ENCODE measurements at regions not wholly inside any gene's neighbourhood (a gene's known extent, or its start where the extent isn't known, plus 50 kb on each side); places are given as distances from the start of the nearest gene placed in this dataset.

DNA sequence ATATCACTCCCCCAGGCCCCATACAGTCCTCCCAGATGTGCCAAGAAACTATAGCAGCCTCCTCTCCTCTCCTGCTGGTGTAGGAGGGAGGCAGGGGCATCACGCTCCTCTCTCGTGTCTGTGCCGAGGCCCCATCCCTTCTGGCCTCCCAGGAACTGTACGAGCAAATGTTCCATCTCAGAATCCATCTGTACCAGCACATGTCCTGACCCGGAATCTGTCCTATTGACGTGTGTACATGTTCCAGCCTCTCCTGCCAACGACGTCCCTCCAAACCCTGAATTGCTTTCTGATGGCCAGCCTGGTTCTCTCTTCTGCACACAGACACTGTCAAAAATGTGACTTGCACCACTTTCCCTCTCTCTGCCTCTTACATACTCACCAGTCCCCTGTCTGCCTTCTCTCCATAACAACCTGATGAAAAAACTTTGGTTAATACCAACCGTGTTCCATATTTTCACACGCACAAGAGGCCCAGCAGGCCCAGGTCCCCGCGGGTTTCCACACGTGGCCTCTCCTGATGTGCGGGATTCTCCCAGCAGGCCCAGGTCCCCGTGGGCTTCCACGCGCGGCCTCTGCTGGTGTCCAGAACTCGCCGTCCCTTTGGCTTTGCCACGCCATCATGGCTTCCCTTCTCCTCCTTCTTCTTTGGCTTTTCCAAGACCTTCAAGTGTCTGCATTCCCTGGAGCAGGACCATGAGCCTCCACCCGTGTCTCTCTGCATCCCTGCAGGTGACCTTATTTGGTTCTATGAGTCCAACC, 125.2 kb upstream of the THBS2 start:
- WGBS = 91% methylated on average over 22 of the region's 22 CpGs
- intact Hi-C loops (cut with DNase I) = no loop called here
- ATAC-seq = no peak

DNA sequence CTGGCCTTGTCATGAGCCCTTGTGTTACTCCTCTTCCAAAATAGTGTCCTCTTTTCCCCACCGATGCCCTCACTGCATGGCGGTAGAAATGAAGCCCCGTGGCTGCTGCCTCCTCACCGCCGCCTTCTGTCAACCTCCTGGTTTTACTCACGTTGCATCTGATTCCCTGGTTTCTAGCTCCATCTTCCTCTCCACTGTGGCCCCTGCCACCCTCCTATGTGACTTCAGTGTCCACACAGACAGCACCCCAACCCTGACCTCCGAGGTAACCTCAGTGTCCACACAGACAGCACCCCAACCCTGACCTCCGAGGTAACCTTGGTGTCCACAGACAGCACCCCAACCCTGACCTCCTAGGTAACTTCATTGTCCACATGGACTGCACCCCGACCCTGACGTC, 122.8 kb upstream of the THBS2 start:
- intact Hi-C loops (cut with DNase I) = no loop called here
- DNase-seq = no peak
- WGBS = 94% methylated on average over 10 of the region's 10 CpGs

More for the DNA sequence above, 125.2 kb upstream of the THBS2 start:
- Histone ChIP-seq H3K4me1 (ENCODE audit: control insufficient read depth, insufficient read depth, low read length) (no peaks in the 10 kb centered on the region), H3K4me3 (ENCODE audit: low read length) (no peak overlapping the region), H3K9me3 (ENCODE audit: control insufficient read depth, low read length) (no peaks in the 10 kb centered on the region), H3K27me3 (ENCODE audit: control insufficient read depth, insufficient read depth) (no peaks in the 10 kb centered on the region), H3K27ac (ENCODE audit: low read length) (no peak overlapping the region)
- DNase-seq = no peak

DNA sequence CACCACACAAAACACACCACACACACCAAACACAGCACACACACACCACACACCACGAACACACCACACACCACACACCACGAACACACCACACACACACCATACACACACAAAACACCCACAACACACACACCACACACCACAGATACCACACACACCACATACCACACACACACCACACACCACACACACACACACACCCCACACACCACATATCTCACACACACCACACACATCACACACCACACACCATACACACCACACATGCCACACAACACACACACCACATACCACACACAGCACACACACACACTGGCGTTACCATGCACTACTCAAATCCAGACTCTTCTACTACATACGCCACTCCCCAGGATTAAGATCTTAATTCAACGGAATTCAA, 118.9 kb upstream of the THBS2 start:
- no peak for DNase-seq
- 76% methylated on average over 5 of the region's 5 CpGs for WGBS

More for the DNA sequence above, 122.8 kb upstream of the THBS2 start:
- Histone ChIP-seq H3K4me3 (ENCODE audit: low read length) (no peak overlapping the region), H3K27me3 (ENCODE audit: control insufficient read depth, insufficient read depth) (no peaks in the 10 kb centered on the region), H3K4me1 (ENCODE audit: control insufficient read depth, insufficient read depth, low read length) (no peaks in the 10 kb centered on the region), H3K9me3 (ENCODE audit: control insufficient read depth, low read length) (no peaks in the 10 kb centered on the region), H3K27ac (ENCODE audit: low read length) (no peak overlapping the region)
- ATAC-seq = no peak

DNA sequence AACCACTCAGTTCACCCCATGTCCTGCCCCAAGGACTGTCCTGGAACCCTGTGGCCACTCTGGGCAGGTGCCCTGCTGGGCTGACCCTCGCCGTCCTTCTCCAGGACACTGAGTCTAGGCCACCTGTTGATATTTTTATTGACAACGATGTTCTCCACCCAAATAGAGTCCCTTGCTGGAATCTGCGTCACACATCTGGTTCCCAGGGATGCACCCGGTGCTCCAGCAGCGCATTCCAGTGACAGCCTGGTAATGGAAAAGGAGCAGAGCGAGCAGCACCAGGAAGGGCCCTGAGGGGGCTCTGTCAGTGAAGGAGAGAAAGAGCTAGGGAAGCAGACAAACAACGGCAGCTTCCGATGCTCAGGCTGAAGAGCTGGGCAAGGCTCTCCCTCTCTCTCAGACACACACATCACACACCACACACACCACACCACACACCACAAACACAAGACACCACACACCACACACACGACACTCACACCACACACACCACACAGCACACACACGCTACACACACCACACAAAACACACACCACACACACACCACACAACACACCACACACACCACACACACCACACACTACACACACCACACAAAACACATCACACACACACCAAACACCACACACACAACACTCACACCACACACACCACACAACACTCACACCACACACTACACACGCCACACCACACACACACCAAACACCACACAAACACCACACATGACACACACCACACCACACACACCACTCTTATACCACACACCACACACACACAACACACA, 117.9 kb upstream of the THBS2 start:
- intact Hi-C loops (cut with DNase I) = no loop called here
- no peaks in the 10 kb centered on the region for H3K27me3 ChIP-seq (ENCODE audit: control insufficient read depth, insufficient read depth)
- no peaks in the 10 kb centered on the region for H3K4me1 ChIP-seq (ENCODE audit: control insufficient read depth, insufficient read depth, low read length)
- no peaks in the 10 kb centered on the region for H3K9me3 ChIP-seq (ENCODE audit: control insufficient read depth, low read length)
- ATAC-seq (no peak), DNase-seq (no peak)
- H3K4me3 ChIP-seq (ENCODE audit: low read length) = no peak overlapping the region
- no peak overlapping the region for H3K27ac ChIP-seq (ENCODE audit: low read length)
- 66% methylated on average over 12 of the region's 12 CpGs for WGBS

More for the DNA sequence above, 118.9 kb upstream of the THBS2 start:
- H3K4me1 ChIP-seq (ENCODE audit: control insufficient read depth, insufficient read depth, low read length) = no peaks in the 10 kb centered on the region
- no peak overlapping the region for H3K27ac ChIP-seq (ENCODE audit: low read length)
- H3K27me3 ChIP-seq (ENCODE audit: control insufficient read depth, insufficient read depth) = no peaks in the 10 kb centered on the region
- no peak for ATAC-seq
- intact Hi-C loops (cut with DNase I) = no loop called here
- no peaks in the 10 kb centered on the region for H3K9me3 ChIP-seq (ENCODE audit: control insufficient read depth, low read length)
- H3K4me3 ChIP-seq (ENCODE audit: low read length) = no peak overlapping the region

DNA sequence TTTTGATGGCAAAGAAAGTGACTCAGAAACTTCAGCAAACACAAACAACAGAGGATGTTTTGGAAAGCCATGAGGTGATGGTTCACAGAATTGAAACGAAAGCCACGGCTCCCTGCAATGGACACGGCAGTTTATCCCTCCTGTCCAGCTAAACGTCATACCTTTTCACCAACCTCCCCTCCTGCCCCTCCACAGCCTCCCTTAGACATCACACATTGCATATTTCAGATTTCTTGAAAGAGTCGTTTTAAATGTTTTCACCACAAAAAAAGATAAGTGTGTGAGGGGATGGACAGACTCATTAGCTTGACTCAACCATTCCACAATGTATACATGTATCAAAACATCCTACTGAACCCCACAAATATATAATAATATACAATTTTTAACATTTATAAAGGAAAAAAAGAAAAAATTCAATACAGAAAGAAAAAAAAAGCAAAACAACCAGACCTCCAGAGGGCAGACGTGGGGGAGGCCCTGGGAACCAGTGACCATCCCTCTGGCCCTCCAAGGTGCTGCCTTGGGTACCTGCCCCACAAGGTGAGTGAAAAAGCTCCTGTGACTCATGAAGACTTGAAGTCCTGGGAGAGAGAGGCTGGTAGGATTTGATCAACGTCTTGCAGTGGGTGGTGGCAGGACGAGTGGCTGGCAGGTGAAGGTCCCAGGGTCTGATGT, 117.2 kb upstream of the THBS2 start:
- 64% methylated on average over 8 of the region's 8 CpGs for WGBS
- no peak for DNase-seq
- no peak for ATAC-seq
- Histone ChIP-seq H3K4me1 (ENCODE audit: control insufficient read depth, insufficient read depth, low read length) (no peaks in the 10 kb centered on the region), H3K4me3 (ENCODE audit: low read length) (no peak overlapping the region), H3K27me3 (ENCODE audit: control insufficient read depth, insufficient read depth) (no peaks in the 10 kb centered on the region), H3K27ac (ENCODE audit: low read length) (no peak overlapping the region), H3K9me3 (ENCODE audit: control insufficient read depth, low read length) (no peaks in the 10 kb centered on the region)
- intact Hi-C loops (cut with DNase I) = no loop called here

DNA sequence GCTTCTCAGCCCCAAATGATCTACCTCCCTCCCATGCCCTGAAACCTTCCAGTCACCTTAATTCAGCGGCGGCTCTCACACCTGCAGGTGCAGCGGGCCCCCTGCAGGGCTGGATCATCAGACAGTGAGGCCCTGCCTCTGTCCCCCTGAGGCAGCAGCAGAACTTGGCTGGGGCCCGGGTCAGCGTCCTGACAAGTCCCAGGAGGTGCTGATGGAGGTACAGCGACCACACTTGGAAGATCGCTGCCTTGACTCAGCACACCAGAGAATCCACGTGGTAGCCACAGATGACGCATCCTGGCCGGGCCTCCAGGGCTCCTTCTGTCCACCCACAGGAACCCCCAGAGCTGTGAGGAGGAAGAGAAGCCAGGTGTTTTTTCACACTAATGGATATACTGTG, 116.4 kb upstream of the THBS2 start:
- Histone ChIP-seq H3K27me3 (ENCODE audit: control insufficient read depth, insufficient read depth) (no peaks in the 10 kb centered on the region), H3K4me3 (ENCODE audit: low read length) (no peak overlapping the region), H3K9me3 (ENCODE audit: control insufficient read depth, low read length) (no peaks in the 10 kb centered on the region), H3K27ac (ENCODE audit: low read length) (no peak overlapping the region), H3K4me1 (ENCODE audit: control insufficient read depth, insufficient read depth, low read length) (no peaks in the 10 kb centered on the region)
- intact Hi-C loops (cut with DNase I) = no loop called here
- DNase-seq (no peak), ATAC-seq (no peak)
- 72% methylated on average over 10 of the region's 10 CpGs for WGBS

DNA sequence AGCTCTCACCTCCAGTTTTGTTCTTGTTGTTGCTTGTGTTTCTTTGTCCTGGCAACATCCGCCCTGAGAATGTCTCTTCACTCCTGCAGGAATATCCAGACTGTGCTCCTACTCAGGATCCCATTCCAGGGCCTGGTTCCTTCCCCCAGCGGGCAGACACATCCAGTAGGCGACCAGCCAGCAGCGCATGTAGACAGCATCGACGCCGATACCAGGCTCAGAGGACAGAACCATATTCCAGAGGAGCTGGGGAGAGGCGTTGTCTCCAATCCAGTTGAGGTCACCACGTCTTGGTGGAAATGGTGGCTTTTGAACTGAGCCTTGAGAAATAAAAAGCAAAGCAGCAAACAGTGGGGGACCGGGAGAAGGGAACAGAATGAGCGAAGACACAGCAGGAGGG, 114.6 kb upstream of the THBS2 start:
- H3K4me3 ChIP-seq (ENCODE audit: low read length) = no peak overlapping the region
- H3K27ac ChIP-seq (ENCODE audit: low read length) = no peak overlapping the region
- H3K9me3 ChIP-seq (ENCODE audit: control insufficient read depth, low read length) = no peaks in the 10 kb centered on the region
- ATAC-seq (no peak), DNase-seq (no peak)
- WGBS = 92% methylated on average over 11 of the region's 11 CpGs
- no peaks in the 10 kb centered on the region for H3K4me1 ChIP-seq (ENCODE audit: control insufficient read depth, insufficient read depth, low read length)
- H3K27me3 ChIP-seq (ENCODE audit: control insufficient read depth, insufficient read depth) = no peaks in the 10 kb centered on the region
- intact Hi-C loops (cut with DNase I) = no loop called here

DNA sequence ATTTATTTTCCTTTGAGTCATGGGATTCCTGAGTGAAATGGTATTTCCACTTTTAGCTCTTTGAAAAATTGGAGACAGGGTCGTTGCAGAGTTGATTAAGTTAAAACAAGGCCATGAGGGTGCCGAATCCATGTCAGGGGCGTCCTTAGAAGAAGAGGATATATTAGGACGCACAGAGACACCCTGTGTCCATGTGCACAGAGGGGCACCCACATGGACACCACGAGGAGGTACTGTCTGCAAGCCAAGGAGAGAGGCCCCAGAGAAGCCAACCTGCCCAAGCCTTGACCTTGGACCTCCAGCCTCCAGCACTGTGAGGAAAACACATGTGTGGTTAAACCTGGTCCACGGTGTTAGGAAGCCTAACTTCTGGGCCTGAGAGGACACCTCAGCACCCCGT, 113.9 kb upstream of the THBS2 start:
- 87% methylated on average over 7 of the region's 7 CpGs for WGBS
- no peaks in the 10 kb centered on the region for H3K4me1 ChIP-seq (ENCODE audit: control insufficient read depth, insufficient read depth, low read length)
- DNase-seq (no peak), ATAC-seq (no peak)
- H3K9me3 ChIP-seq (ENCODE audit: control insufficient read depth, low read length) = no peaks in the 10 kb centered on the region
- H3K27ac ChIP-seq (ENCODE audit: low read length) = no peak overlapping the region
- intact Hi-C loops (cut with DNase I) = no loop called here
- H3K4me3 ChIP-seq (ENCODE audit: low read length) = no peak overlapping the region
- no peaks in the 10 kb centered on the region for H3K27me3 ChIP-seq (ENCODE audit: control insufficient read depth, insufficient read depth)

DNA sequence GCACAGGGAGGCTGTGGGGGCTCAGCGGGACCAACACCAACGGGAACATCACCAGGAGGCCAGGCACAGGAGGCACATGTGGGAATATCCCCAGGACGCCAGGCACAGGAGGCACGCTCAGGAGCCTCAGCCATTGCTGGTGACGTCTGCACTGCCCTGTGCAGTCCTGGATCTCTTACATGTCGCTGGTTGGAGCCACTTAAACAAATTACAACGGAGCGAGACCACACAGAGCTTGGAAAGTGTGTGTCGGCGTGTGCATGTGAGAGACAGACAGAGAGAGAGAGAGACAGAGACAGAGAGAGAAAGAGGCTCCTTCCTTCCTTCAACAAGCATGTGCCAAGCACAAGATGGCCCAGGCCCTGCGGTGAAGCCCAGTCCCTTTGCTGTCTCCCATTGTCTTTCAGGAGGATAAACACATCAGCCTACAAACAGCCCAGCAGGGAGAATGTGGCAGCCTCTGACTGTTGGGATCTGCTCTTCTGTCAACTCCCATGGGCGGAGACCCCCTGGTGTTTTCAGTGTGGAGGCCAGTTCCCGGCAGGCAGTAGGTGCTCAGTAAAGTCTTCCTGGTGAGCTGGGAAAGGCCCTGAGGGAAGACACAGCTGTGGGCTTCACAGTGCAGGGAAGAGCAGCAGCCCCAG, 112.7 kb upstream of the THBS2 start:
- Histone ChIP-seq H3K4me1 (ENCODE audit: control insufficient read depth, insufficient read depth, low read length) (no peaks in the 10 kb centered on the region), H3K27me3 (ENCODE audit: control insufficient read depth, insufficient read depth) (no peaks in the 10 kb centered on the region), H3K9me3 (ENCODE audit: control insufficient read depth, low read length) (no peaks in the 10 kb centered on the region), H3K27ac (ENCODE audit: low read length) (no peak overlapping the region), H3K4me3 (ENCODE audit: low read length) (no peak overlapping the region)
- 92% methylated on average over 13 of the region's 13 CpGs for WGBS
- ATAC-seq (no peak), DNase-seq (no peak)
- intact Hi-C loops (cut with DNase I) = no loop called here

DNA sequence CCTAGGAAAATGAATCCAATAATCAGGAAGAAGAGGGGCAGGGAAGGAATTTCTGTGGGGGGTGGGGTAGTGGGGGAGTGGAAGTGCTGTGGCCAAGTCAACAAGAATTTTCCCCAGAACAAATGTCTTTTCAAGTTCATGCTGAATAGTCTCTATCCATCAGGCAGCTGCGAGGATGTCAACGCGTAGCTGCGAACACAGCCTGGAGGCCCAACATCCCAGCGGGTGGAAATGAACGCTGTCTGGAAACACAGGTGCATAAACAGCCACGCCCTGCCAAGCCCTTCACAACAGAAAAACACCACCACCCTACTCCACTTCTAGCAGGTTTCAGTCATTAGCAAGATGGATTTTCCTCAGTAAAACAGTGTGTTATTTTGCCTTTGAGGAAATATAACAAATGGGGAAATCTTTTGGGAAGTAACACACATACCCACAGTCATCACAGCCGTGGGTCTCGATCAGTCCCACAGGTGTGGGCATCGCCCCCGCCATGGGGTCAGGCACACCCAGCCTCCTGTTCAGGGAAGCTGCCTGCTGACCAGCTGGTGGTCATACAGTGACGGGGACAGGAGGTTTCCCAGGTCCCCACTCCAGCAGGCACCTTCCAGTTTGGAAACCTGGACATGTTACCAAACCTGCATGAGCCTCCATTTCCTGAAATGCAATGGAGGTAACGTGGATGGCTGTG, 112.1 kb upstream of the THBS2 start:
- intact Hi-C loops (cut with DNase I) = no loop called here
- Histone ChIP-seq H3K4me1 (ENCODE audit: control insufficient read depth, insufficient read depth, low read length) (no peaks in the 10 kb centered on the region), H3K27ac (ENCODE audit: low read length) (no peak overlapping the region), H3K9me3 (ENCODE audit: control insufficient read depth, low read length) (no peaks in the 10 kb centered on the region), H3K27me3 (ENCODE audit: control insufficient read depth, insufficient read depth) (no peaks in the 10 kb centered on the region), H3K4me3 (ENCODE audit: low read length) (no peak overlapping the region)
- ATAC-seq (no peak), DNase-seq (no peak)
- WGBS = 82% methylated on average over 13 of the region's 13 CpGs

Measured in right cardiac atrium (tissue), 5 donors.